TTC549 (cell line): ENCODE measurements at regions not wholly inside any gene's neighbourhood (a gene's known extent, or its start where the extent isn't known, plus 50 kb on each side); places are given as distances from the start of the nearest gene placed in this dataset.
"Not testable (repeated sequence)": the region's sequence is repeated elsewhere in the genome, so short reads cannot be mapped to it uniquely, and the experiment has no call there.

Experiments used
- FAIRE-seq: peaks from 2 replicates; lab custom pipeline; 2012; peaks lifted over from hg19 to GRCh38; lab: Jason Lieb, UNC

DNA sequence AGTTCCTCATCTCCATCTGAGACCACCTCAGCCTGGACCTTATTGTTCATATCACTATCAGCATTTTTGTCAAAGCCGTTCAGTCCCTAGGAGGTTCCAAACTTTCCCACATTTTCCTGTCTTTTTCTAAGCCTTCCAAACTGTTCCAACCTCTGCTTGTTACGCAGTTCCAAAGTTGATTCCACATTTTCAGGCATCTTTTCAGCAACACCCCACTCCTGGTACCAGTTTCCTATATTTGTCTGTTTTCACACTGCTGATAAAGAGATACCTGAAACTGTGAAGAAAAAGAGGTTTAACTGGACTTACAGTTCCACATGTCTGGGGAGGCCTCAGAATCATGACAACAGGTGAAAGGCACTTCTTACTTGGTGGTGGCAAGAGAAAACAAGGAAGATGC, 622.1 kb downstream of the MAT2B start:
- no peak for FAIRE-seq

GRCh38 chr5:164132358-164132757, 626.9 kb downstream of the MAT2B start:
- no peak for FAIRE-seq

DNA sequence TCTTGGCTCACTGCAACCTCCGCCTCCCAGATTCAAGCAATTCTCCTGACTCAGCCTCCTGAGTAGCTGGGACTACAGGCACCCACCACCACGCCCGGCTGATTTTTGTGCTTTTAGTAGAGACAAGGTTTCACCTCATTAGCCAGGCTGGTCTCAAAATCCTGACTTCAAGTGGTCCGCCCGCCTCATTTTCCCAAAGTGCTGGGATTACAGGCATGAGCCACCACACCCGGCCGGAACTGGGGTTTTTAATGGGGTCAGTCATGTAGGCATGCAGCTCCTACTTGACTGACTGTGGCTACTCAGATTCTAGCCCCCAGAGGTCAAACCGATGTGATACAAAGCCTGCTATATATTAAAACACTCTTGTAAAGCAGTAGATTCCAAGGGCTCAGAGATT, 631.7 kb downstream of the MAT2B start:
- no peak for FAIRE-seq

DNA sequence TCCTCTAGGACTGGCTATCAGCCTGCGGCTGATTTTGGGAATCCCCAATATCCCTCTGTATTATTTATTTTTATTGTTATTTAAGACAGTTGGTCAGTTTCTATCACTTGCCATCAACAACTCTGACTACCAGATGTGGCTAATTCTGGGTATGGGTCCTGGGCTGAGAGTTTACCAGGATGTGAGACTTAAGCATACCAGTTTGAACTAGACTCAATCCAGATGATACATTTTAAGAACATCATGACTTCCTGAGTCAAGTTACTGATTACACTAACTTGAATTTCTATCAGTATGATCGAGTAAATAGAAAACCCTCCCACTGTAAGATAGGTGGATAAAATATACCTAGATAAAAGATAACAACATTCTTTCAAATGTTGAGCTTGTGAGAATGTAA, 634.0 kb downstream of the MAT2B start:
- FAIRE-seq = no peak

DNA sequence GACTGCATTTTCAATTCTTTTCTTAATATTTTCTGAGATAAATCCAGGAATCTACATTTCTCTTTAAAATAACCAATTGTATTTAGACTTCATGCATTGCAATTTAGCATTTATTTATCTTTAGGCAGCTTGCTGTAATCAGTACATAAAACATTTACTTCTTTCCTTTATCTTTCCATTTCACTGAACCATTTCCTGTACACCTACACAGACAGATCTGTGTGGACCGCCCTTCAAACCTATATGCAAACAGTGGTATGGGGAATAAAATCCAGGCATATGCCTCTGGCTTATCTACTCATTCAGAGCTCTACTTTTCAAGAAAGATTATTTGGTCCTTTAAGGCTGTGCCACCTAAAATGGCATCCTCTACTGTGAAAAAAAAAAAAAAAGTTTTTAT, 640.0 kb downstream of the MAT2B start:
- FAIRE-seq = no peak

GRCh38 chr5:164146223-164146622, 640.8 kb downstream of the MAT2B start:
- no peak for FAIRE-seq

DNA sequence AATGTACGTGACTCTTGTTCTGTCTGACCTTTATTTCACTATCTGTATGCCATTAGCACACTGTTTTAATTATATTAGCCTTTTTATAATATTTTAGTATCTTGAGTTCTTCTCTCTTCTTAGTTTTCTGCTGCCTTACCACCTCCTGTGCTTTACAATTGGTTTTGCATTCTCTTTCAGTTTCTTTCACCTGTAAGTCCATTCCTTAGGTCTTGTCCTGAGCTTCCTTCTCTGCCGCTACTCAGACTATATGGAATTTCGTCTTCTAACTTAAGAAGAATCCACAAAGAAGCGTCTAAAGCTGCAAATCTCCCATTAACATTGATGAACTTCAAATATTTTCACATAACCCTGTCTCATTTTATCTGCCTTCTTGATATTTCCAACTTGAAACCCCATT, 642.9 kb downstream of the MAT2B start:
- FAIRE-seq = no peak

DNA sequence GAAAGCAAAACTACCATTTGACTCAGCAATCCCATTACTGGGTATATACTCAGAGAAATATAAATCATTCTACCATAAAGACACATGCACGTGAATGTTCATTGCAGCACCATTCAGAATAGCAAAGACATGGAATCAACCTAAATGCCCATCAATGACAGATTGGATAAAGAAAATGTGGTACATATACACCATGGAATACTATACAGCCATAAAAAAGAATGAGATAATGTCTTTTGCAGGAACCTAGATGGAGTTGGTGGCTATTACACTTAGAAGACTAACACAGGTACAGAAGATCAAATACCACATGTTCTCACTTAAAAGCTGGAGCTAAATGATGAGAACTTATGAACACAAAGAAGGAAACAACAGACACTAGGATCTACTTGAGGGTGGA, 647.1 kb downstream of the MAT2B start:
- FAIRE-seq = not testable (repeated sequence)

GRCh38 chr5:164153469-164154172, 648.2 kb downstream of the MAT2B start:
- no peak for FAIRE-seq

GRCh38 chr5:164170814-164171213, 665.4 kb downstream of the MAT2B start:
- FAIRE-seq = no peak

DNA sequence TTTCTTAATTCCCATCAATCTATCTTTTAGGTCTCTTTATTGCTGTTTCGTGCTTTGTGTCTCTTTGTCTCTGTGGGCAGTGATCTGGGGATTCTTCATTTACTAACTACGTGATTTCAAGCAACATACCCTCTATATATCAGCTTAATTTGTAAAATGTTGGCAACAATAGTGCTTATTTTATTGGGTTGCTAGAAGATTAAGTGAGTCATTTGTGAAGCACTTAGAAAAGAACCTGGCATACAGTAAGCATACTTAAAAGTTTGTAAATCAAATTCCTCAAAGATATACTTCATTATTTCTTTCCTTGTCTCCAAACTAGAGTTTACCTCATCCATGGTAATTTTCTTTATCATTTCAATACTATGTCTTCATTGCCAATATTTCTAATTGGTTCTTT, 669.7 kb downstream of the MAT2B start:
- FAIRE-seq = no peak

- FAIRE-seq = no peak
Measured at GRCh38 chr5:164179406-164179805, 674.0 kb downstream of the MAT2B start.

DNA sequence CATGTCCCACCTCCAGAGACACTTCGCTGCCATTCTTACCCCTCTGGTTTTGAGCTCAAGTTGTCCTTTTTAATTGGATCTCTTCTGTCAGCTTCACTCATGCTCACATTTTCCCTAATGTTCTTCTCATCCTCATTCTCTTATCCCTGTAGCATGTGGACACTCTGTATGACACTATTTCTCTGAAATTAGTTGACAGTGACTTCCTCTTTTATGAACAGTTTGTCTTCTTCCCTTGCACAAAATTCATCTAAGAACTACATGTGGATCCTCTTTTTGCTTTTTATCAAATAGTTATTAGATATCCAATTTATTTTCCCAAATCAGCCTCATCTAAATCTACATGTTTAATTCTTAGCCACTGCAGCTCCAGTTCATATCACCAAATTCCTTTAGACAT, 676.2 kb downstream of the MAT2B start:
- no peak for FAIRE-seq

DNA sequence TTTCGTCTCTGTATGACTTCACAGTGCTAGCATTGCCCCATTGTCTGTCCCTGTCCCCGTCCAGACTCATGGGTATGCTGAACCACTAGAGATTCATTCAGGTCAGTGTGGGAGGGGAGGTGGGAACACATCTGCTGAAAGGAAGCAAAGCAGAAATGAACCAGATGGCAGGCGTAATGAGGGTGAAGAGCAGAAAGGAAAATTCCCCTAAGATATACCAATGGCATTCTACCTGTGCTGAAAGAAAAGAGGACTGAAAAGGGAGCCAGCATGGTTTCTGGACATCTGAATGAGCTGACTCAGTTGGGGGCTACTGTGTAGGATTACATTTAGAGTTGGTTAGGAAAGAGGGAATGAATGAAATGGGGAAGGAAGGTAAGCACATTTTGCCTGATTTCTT, 678.7 kb downstream of the MAT2B start:
- no peak for FAIRE-seq

DNA sequence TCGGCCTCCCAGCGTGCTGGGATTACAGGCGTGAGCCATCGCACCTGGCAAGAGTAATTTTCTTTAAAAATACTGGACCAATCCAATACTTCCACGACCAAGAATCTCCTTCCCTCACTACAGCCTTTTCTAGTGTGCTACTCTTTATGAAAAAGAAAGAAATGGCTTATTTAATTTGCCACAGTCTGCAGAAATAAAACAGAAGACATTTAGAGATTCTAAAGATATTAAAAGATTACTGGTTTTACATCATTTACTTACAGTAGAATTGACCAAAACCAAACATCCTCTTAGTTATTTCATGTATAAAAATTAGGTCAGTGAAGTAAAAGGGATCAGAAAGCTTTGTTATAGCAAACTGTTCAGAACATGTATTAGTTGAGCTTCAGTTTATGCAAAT, 679.6 kb downstream of the MAT2B start:
- no peak for FAIRE-seq

DNA sequence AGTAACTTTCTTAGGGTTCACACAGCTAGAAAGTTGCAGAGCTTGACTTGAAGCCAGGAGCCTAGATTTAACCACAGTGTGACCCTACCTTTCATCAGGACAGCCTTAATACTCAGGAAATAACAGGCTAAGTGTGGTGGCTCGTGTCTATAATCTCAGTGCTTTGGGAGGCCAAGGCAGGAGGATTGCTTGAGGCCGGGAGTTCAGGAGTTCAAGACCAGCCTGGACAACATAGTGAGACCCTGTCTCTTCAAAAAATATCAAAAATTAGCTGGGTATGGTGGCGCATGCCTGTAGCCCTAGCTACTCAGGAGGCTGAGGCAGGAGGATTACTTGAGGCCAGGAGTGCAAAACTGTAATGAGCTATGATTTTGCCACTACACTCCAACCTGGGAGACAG, 681.1 kb downstream of the MAT2B start:
- FAIRE-seq = no peak

GRCh38 chr5:164187785-164188184, 682.4 kb downstream of the MAT2B start:
- no peak for FAIRE-seq

GRCh38 chr5:164188733-164189148, 683.3 kb downstream of the MAT2B start:
- no peak for FAIRE-seq

GRCh38 chr5:164191240-164191639, 685.8 kb downstream of the MAT2B start:
- FAIRE-seq = no peak

DNA sequence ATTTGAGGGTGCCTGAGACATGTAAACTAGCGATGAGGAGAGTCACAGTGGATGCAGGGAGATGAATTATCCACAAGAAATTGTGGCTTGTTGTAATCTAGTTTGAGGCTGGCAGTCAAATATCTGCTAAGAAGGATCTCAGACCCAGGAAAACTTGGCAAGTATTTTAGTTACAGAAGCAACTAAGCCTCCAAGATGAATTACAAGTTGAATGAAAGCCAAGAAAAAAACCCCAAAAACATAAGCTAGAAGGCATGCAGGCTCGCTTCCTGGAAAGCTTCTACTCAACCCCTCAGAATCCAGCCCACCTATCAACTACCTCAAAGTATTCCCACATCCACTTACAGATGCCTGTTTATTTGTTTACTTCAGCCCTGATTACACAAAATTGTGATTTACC, 696.9 kb downstream of the MAT2B start:
- FAIRE-seq = no peak

- FAIRE-seq = no peak
Measured at GRCh38 chr5:164203581-164204225, 698.3 kb downstream of the MAT2B start.

DNA sequence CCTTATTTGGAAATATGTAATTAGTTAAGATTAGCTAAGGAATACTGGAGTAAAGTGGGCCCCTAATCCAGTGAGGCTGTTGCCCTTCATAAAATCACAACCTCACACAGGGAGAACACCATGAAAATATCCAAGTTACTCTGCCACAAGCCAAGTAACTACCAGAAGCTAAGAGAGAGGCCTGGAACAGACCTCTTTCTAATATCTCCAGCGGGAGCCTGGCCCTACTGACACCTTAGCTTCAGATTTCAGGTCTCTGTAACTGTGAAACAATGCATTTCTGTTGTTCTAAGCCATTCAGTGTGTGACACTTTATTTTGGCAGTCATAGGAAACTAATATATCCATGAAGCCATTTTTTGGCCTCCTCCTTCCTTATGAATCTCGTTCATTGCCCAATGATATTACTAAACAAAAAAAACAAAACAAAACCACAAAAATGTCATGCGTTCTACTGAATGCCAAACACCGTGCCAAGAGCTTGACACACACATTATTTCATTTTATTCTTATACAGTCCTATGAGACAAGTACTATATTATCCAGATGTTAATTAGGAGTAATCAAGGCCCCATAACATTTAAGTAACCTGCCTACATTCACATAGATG, 699.0 kb downstream of the MAT2B start:
- FAIRE-seq = no peak

DNA sequence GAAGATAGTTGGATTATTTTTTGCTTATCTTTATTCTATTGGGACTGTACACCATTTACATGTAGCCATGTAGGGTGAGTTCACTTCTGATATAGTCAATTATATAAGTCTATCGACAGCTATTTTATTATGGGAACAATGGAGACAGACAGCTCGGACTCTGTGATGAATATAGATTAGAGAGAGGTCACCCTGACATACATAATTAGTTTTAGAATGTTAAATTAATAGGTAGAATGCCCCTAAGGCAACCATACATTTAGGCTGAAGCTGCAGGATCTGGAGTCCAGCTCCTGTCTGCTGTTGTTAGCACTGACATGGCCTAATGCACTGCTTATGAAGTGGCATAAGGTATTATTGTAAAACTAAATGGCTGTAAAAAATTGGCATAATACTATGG, 700.8 kb downstream of the MAT2B start:
- FAIRE-seq = no peak

GRCh38 chr5:164207646-164208045, 702.2 kb downstream of the MAT2B start:
- no peak for FAIRE-seq
